Activated CD8-positive, alpha-beta T cell treated with anti-CD3 and anti-CD28 coated beads for 36 hours (primary cell): ENCODE measurements at regions not wholly inside any gene's neighbourhood (a gene's known extent, or its start where the extent isn't known, plus 50 kb on each side); places are given as distances from the start of the nearest gene placed in this dataset.

ENCODE experiments used
- ATAC-seq: fragments of 200-7000 bp; cut with Tn5 transposase; one replicate; pipeline ENCODE4 v1.10.0; 2021; ENCODE audit warnings: mild to moderate bottlenecking, moderate library complexity
- CTCF ChIA-PET: fragments of 350-600 bp; sonication (Branson Sonifier 250); formaldehyde crosslinking; loops from one replicate; lab custom pipeline; 2021; ENCODE audit warnings: antibody characterized with exemption; lab: Charles Lee
- POLR2A ChIA-PET: fragments of 350-600 bp; sonication (Branson Sonifier 250); formaldehyde crosslinking; loops from one replicate; lab custom pipeline; 2021; ENCODE audit warnings: antibody characterized with exemption; lab: Charles Lee
- DNase-seq: peaks from one replicate; pipeline ENCODE4 v3.0.0-alpha.2; 2020
- H3K27ac Mint-ChIP-seq: one replicate; pipeline ENCODE4 v1.8.0; 2021; ENCODE audit warnings: mild to moderate bottlenecking, mixed read lengths
- H3K27me3 Mint-ChIP-seq: one replicate; pipeline ENCODE4 v1.8.0; 2021; ENCODE audit warnings: mixed read lengths
- H3K36me3 Mint-ChIP-seq: one replicate; pipeline ENCODE4 v1.8.0; 2021; ENCODE audit warnings: low read depth, mixed read lengths
- H3K4me1 Mint-ChIP-seq: one replicate; pipeline ENCODE4 v1.8.0; 2021; ENCODE audit warnings: low read depth, mixed read lengths
- H3K4me3 Mint-ChIP-seq: one replicate; pipeline ENCODE4 v1.8.0; 2021; ENCODE audit warnings: mild to moderate bottlenecking, moderate library complexity, mixed read lengths
- H3K9me3 Mint-ChIP-seq: one replicate; pipeline ENCODE4 v1.8.0; 2021; ENCODE audit warnings: mixed read lengths
- CTCF ChIP-seq: fragments of 200-600 bp; IDR thresholded peaks from one replicate; pipeline ENCODE4 v1.8.0; 2022; ENCODE audit warnings: antibody characterized with exemption, mild to moderate bottlenecking
- intact Hi-C: fragments of 100-400 bp; cut with micrococcal nuclease; formaldehyde crosslinking; loops from one replicate; pipeline ENCODE4 v1.10.0; 2022

- Mint-ChIP-seq H3K36me3 (no peaks in the 10 kb centered on the region), H3K4me1 (no peaks in the 10 kb centered on the region), H3K9me3 (no peaks in the 10 kb centered on the region), H3K27me3 (peaks cover 1% of the 10 kb centered on the region), H3K4me3 (no peak overlapping the region), H3K27ac (no peak overlapping the region)
- intact Hi-C loops, result no loop called here
- no peak for TF ChIP-seq CTCF
- ChIA-PET CTCF (no interaction called here), POLR2A (no interaction called here)
- ATAC-seq (no peak), DNase-seq (no peak)
Measured at GRCh38 chr6:15981956-15982355, 146.9 kb upstream of the MYLIP start.

- CTCF ChIA-PET, result no interaction called here
- no peak overlapping the region for H3K27ac Mint-ChIP-seq
- ATAC-seq (no peak), DNase-seq (no peak)
- POLR2A ChIA-PET, result no interaction called here
- H3K27me3 Mint-ChIP-seq, result peaks cover 1% of the 10 kb centered on the region
- no peaks in the 10 kb centered on the region for H3K4me1 Mint-ChIP-seq
- no peak overlapping the region for H3K4me3 Mint-ChIP-seq
- intact Hi-C loops, result no loop called here
- H3K36me3 Mint-ChIP-seq, result no peaks in the 10 kb centered on the region
- no peak for TF ChIP-seq CTCF
- no peaks in the 10 kb centered on the region for H3K9me3 Mint-ChIP-seq
Measured at GRCh38 chr6:15980801-15981200, 148.1 kb upstream of the MYLIP start.

GRCh38 chr6:15978426-15978825 is 150.5 kb upstream of the MYLIP start:
- Mint-ChIP-seq H3K9me3 (peaks cover 5% of the 10 kb centered on the region), H3K4me1 (no peaks in the 10 kb centered on the region), H3K27ac (no peak overlapping the region), H3K4me3 (no peak overlapping the region), H3K27me3 (peaks cover 1% of the 10 kb centered on the region), H3K36me3 (no peaks in the 10 kb centered on the region)
- DNase-seq, result no peak
- TF ChIP-seq CTCF, result no peak
- ATAC-seq, result no peak
- CTCF ChIA-PET, result interaction anchor here (1.8 kb wide), 1 partner anchor 10 kb away, joined by 4 read pairs; no protein-coding TSS in a partner anchor
- intact Hi-C loops, result no loop called here
- POLR2A ChIA-PET, result no interaction called here

DNA sequence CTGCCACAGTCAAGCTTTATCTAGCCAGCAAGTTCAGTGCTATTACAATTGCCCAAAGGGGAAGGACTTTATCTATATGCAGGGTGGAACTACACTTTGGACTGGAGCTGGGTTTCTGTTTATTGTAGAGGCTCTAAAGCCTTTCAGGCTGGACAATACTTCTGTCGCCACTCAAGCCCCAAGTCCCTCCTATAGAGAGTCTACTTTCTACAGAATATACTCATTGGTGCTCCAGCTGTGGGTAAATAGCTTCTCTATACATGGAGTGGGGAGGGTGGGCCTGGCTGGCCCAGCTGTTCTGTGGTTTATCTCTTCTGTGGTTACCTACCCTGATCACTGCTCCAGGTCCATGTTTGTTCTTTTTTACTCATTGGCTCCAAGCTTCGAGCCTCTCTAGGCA is 151.8 kb upstream of the MYLIP start:
- no peak overlapping the region for H3K4me3 Mint-ChIP-seq
- no peaks in the 10 kb centered on the region for H3K4me1 Mint-ChIP-seq
- peaks cover 1% of the 10 kb centered on the region for H3K27me3 Mint-ChIP-seq
- DNase-seq (no peak), ATAC-seq (no peak)
- ChIA-PET POLR2A (no interaction called here), CTCF (no interaction called here)
- intact Hi-C loops, result no loop called here
- peaks cover 6% of the 10 kb centered on the region for H3K9me3 Mint-ChIP-seq
- no peaks in the 10 kb centered on the region for H3K36me3 Mint-ChIP-seq
- no peak for TF ChIP-seq CTCF
- no peak overlapping the region for H3K27ac Mint-ChIP-seq

DNA sequence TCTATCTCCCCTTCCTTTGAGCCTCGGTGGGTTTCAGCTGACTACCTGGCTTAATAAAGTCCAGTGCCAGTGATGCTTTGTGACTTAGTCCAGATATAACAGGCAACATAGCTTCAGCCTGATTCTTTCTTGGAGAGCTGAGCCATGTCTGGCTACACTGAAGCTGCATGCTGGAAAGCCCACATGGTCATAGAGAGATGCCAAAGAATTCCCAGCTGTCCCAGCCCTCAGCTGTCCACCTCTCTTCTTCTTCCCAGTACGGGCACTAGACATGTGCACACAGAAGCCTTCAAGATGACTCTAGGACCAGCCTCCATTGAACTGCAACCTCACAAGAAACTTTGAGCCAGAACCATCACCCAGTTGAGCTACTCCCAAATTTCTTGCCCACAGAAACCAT is 154.1 kb upstream of the MYLIP start:
- Mint-ChIP-seq H3K36me3 (no peaks in the 10 kb centered on the region), H3K4me3 (no peak overlapping the region), H3K27me3 (peaks cover 1% of the 10 kb centered on the region), H3K4me1 (no peaks in the 10 kb centered on the region), H3K9me3 (peaks cover 6% of the 10 kb centered on the region), H3K27ac (no peak overlapping the region)
- DNase-seq (no peak), ATAC-seq (no peak)
- no peak for TF ChIP-seq CTCF
- intact Hi-C loops, result no loop called here
- POLR2A ChIA-PET, result no interaction called here
- CTCF ChIA-PET, result interaction anchor here (1.3 kb wide), 1 partner anchor 231 kb away, joined by 3 read pairs; no protein-coding TSS in a partner anchor
